SU-DHL-6 (cell line): ENCODE measurements at regions not wholly inside any gene's neighbourhood (a gene's known extent, or its start where the extent isn't known, plus 50 kb on each side); places are given as distances from the start of the nearest gene placed in this dataset.

Experiments used
- H2AFZ ChIP-seq: fragments of 200-600 bp; sonication (generic); 2 replicates; pipeline ENCODE4 v1.6.1; 2014; ENCODE audit warnings: low read depth, mild to moderate bottlenecking, moderate library complexity, mixed read lengths, antibody characterized with exemption, low read length; ENCODE audit not compliant: severe bottlenecking
- H3F3A ChIP-seq: fragments of 200-600 bp; shearing (Covaris generic); 2 replicates; pipeline ENCODE4 v1.6.0; 2016; ENCODE audit warnings: antibody characterized with exemption, mild to moderate bottlenecking; ENCODE audit not compliant: insufficient read depth
- H3K27ac ChIP-seq: fragments of 200-600 bp; sonication (generic); 2 replicates; pipeline ENCODE4 v1.5.1; 2016; ENCODE audit warnings: low read depth, mild to moderate bottlenecking, low read length, moderate library complexity, mixed read lengths
- H3K27me3 ChIP-seq: fragments of 200-600 bp; sonication (generic), shearing (Covaris generic); 2 replicates; pipeline ENCODE4 v1.6.0; 2014; ENCODE audit warnings: mild to moderate bottlenecking, low read length
- H3K36me3 ChIP-seq: fragments of 200-600 bp; sonication (generic); 2 replicates; pipeline ENCODE4 v1.6.1; 2014; ENCODE audit warnings: mild to moderate bottlenecking, low read length, mixed read lengths
- H3K4me2 ChIP-seq: fragments of 300-600, 200-600 bp; shearing (Covaris generic), sonication (generic); 2 replicates; pipeline ENCODE4 v1.6.0; 2014; ENCODE audit warnings: low read length, low read depth, mild to moderate bottlenecking; ENCODE audit not compliant: poor library complexity, severe bottlenecking
- H3K4me3 ChIP-seq: fragments of 200-600 bp; sonication (generic); 2 replicates; pipeline ENCODE4 v1.5.1; 2014; ENCODE audit warnings: antibody characterized with exemption, low read length, mild to moderate bottlenecking, mixed read lengths; ENCODE audit not compliant: insufficient read depth, poor library complexity, severe bottlenecking
- H3K79me2 ChIP-seq: fragments of 200-600 bp; sonication (generic); 2 replicates; pipeline ENCODE4 v1.6.1; 2014; ENCODE audit warnings: mild to moderate bottlenecking, low read length, moderate library complexity; ENCODE audit not compliant: insufficient read depth
- H3K9ac ChIP-seq: fragments of 200-600 bp; sonication (generic); 2 replicates; pipeline ENCODE4 v1.7.0; 2014; ENCODE audit warnings: mild to moderate bottlenecking, low read length
- H3K9me2 ChIP-seq: fragments of 200-600 bp; sonication (generic); replicated peaks from 2 replicates; pipeline ENCODE4 v1.6.1; 2014; ENCODE audit warnings: low read length; ENCODE audit not compliant: insufficient read depth
- H3K9me3 ChIP-seq: fragments of 200-600 bp; sonication (generic); 2 replicates; pipeline ENCODE4 v1.6.1; 2014; ENCODE audit warnings: low read length, mixed read lengths; ENCODE audit not compliant: insufficient read depth
- H4K20me1 ChIP-seq: fragments of 200-600 bp; sonication (generic); 2 replicates; pipeline ENCODE4 v1.6.1; 2014; ENCODE audit warnings: low read depth, mild to moderate bottlenecking, antibody characterized with exemption, low read length, moderate library complexity, mixed read lengths
- EZH2phosphoT487 ChIP-seq: fragments of 200-600 bp; sonication (generic), shearing (Covaris generic); conservative IDR thresholded peaks from 2 replicates; pipeline ENCODE4 v1.6.1; 2018; ENCODE audit warnings: mild to moderate bottlenecking, antibody characterized with exemption, low read length, moderate library complexity, mixed read lengths
- TF ChIP-seq, protein P1 (sequence below): fragments of 200-600 bp; sonication (generic); IDR thresholded peaks from one replicate; pipeline ENCODE4 v1.5.1; 2017; ENCODE audit warnings: antibody characterized with exemption, mild to moderate bottlenecking, low read length, moderate library complexity; ENCODE audit not compliant: insufficient read depth, poor library complexity, severe bottlenecking

DNA sequence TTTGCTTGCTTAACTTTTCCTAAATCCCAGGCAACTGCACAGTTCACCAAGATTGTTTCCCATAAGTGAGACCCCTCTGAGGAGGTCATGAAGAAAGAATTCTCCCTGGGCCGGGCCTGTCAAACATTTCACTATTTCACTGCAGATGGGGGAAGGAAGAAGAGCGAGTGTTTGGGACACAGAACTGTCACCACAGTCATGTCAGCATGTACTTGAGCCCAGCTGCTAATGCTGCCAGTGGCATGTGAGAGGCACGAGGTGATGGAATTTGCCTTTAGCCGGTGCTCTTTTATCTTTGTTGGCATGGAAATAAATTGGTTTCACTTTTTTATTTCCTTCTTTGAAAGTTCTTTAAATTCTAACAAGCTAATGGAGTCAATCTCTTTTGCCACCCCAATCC, 277.9 kb upstream of the GADL1 start:
- Histone ChIP-seq H3K79me2 (no peaks in the 10 kb centered on the region), H3K36me3 (no peaks in the 10 kb centered on the region), H3K27me3 (no peaks in the 10 kb centered on the region), H3K27ac (no peak overlapping the region), H4K20me1 (no peaks in the 10 kb centered on the region), H3F3A (no peaks in the 10 kb centered on the region), H3K9me2 (no peaks in the 10 kb centered on the region), H3K4me2 (no peak overlapping the region), H3K9me3 (no peaks in the 10 kb centered on the region), H3K4me3 (no peak overlapping the region), H2AFZ (no peak overlapping the region), H3K9ac (no peak overlapping the region)
- no peak for TF ChIP-seq EZH2phosphoT487
- TF ChIP-seq, protein P1, sequence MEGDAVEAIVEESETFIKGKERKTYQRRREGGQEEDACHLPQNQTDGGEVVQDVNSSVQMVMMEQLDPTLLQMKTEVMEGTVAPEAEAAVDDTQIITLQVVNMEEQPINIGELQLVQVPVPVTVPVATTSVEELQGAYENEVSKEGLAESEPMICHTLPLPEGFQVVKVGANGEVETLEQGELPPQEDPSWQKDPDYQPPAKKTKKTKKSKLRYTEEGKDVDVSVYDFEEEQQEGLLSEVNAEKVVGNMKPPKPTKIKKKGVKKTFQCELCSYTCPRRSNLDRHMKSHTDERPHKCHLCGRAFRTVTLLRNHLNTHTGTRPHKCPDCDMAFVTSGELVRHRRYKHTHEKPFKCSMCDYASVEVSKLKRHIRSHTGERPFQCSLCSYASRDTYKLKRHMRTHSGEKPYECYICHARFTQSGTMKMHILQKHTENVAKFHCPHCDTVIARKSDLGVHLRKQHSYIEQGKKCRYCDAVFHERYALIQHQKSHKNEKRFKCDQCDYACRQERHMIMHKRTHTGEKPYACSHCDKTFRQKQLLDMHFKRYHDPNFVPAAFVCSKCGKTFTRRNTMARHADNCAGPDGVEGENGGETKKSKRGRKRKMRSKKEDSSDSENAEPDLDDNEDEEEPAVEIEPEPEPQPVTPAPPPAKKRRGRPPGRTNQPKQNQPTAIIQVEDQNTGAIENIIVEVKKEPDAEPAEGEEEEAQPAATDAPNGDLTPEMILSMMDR: no peak

DNA sequence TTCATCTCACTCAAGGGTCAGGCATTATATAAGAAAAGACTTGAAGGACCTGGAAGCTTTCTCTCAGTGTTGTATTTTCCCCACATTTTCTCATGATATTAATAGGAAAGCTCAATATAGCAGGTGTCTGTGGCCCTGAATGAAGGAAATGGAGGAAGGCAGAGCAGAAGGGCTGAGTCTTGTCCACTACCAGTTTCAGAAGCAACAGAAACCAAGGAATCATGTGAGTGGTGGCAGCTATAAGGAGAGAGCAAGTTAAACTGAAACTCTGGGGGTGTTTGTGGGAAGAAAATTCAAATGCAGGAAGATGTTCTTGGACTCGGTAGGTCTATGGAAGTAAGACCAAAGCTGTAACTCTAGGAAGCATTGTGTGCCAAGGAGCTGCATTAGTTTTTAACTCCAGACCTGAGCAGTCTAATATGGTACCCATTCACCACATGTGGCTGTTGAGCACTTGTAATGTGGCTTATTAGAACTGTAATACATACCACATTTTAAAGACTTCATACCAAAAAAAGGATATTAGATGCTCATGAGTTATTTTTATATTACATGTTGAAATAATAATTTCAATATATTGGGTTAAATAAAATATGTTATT, 278.8 kb upstream of the GADL1 start:
- Histone ChIP-seq H3K4me3 (no peak overlapping the region), H3K36me3 (no peaks in the 10 kb centered on the region), H3K4me2 (no peak overlapping the region), H2AFZ (no peak overlapping the region), H4K20me1 (no peaks in the 10 kb centered on the region), H3K9me3 (no peaks in the 10 kb centered on the region), H3K27ac (no peak overlapping the region), H3K27me3 (no peaks in the 10 kb centered on the region), H3K9me2 (no peaks in the 10 kb centered on the region), H3K79me2 (no peaks in the 10 kb centered on the region), H3F3A (no peaks in the 10 kb centered on the region), H3K9ac (no peak overlapping the region)
- no peak for TF ChIP-seq EZH2phosphoT487
- TF ChIP-seq, protein P1: no peak

DNA sequence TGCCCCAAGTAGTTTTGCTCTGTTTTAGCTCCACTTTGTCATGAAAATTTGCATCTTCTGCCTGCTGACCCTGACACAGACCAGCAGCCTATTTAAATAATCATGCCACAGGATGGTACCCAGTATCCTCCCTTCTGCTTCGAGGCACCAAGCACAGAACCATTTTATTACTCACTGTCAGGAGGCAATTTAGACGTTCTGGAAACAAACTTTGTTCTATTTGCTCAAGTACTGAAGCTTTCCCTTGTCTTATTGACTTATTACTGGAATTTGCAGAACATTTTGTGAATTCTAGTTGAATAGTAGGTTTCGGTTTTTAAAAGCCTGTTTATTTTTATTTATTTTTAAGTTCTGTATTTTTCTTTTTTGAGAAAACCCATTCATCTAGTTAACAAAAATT, 279.6 kb upstream of the GADL1 start:
- Histone ChIP-seq H3F3A (no peaks in the 10 kb centered on the region), H3K4me2 (no peak overlapping the region), H3K27ac (no peak overlapping the region), H2AFZ (no peak overlapping the region), H3K9ac (no peak overlapping the region), H3K4me3 (no peak overlapping the region), H3K9me3 (no peaks in the 10 kb centered on the region), H3K9me2 (no peaks in the 10 kb centered on the region), H3K79me2 (no peaks in the 10 kb centered on the region), H3K36me3 (no peaks in the 10 kb centered on the region), H3K27me3 (no peaks in the 10 kb centered on the region), H4K20me1 (no peaks in the 10 kb centered on the region)
- TF ChIP-seq EZH2phosphoT487: no peak
- TF ChIP-seq, protein P1: no peak
